ENCODE measurements at regions not wholly inside any gene's neighbourhood (a gene's known extent, or its start where the extent isn't known, plus 50 kb on each side); places are given as distances from the start of the nearest gene placed in this dataset.

DNA sequence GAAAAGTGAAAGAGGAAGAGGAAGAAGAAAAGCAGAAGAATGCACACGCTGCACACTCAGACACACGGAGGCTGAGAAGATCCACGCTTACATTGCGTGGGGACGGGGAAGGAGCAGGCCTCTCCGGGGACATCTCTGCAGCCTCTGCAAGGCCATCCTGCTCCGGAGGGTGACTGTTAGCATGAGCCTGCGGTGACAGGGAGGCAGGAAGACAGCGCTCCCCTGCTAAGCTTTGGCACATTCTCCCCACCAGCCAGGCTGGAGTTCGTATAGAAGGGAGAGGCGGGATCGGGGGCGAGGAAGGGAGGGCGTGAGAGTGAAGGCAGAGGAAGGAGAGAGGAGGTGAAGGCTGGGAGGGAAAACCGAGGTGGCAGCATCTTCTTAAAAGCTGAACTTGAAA lies 366.0 kb upstream of the SHH start:
- DNase-seq (ENCODE audit: insufficient read length, low spot score), result no peak
- TF ChIP-seq PAX5 (IDR thresholded peaks at IDR 0.05; ENCODE audit: insufficient read depth, low read length, severe bottlenecking), result no peak
- FAIRE-seq, result no peak

DNA sequence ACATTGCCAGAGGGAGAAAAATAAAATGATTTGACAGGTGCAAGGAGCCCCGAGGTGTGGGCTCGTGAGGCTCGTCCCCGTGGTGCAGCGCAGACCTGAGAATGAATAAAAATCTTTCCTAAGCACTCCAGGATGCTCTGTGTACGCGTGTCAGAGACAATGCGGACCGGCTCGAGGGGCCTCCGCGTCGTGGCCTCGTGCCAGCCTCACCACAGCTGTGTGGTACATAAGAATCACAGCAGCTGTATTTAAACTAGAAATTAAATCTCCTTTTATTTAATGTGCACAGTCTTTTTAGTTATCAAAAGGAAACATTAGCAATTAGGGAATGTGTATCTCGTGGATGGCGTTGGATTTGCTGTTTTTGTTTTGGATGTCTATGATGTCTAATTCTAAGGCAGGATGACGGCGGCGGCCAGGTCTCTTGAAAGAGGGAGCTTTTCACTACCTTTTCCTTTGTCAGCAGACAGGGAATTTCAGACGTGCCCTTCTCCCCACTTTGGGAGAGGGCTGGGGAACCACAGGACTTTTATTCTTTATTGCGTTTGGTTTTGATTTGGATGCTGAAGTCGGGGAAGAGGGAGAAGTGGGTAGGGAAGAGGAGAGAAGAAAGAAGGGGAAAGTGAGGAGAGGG lies 365.3 kb upstream of the SHH start:
- DNase-seq (ENCODE audit: insufficient read length, low spot score) (no peak), FAIRE-seq (no peak)
- TF ChIP-seq TAF1 (IDR thresholded peaks at IDR 0.05; ENCODE audit: low read depth, low read length), result no peak
- TF ChIP-seq PAX5 (IDR thresholded peaks at IDR 0.05; ENCODE audit: insufficient read depth, low read length, severe bottlenecking), result no peak
- no peak for TF ChIP-seq SPI1 (IDR thresholded peaks at IDR 0.05; ENCODE audit: low read depth, low read length)
- no peak for TF ChIP-seq POLR2AphosphoS5 (IDR thresholded peaks at IDR 0.05; ENCODE audit: low read depth, low read length)

DNA sequence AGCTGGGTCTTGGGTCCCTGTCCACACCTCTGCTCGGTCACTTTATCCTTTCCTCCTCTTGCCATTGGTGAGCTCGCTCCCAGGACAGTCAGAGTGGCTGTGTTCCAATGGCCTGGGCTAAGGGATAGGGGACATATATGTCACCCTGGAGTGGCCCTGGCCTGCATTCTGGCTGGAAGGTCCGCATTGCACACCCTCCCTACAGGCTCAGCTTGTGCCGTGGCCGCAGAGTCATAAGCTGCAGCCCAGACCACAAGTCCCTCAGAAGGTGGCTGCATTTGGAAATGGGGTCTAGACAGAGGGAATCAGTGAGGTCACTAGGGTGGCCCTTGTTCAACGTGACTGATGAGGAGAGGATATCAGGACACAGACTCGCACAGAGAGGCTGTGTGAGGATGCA lies 363.8 kb upstream of the SHH start:
- FAIRE-seq (no peak), DNase-seq (ENCODE audit: insufficient read length, low spot score) (no peak)
- TF ChIP-seq TAF1 (IDR thresholded peaks at IDR 0.05; ENCODE audit: low read depth, low read length) (no peak), SPI1 (IDR thresholded peaks at IDR 0.05; ENCODE audit: low read depth, low read length) (no peak), PAX5 (IDR thresholded peaks at IDR 0.05; ENCODE audit: insufficient read depth, low read length, severe bottlenecking) (no peak), POLR2A (IDR thresholded peaks at IDR 0.05; ENCODE audit: low read depth, low read length) (no peak), POLR2AphosphoS5 (IDR thresholded peaks at IDR 0.05; ENCODE audit: low read depth, low read length) (no peak), POU2F2 (IDR thresholded peaks at IDR 0.05; ENCODE audit: low read depth, low read length) (no peak)

DNA sequence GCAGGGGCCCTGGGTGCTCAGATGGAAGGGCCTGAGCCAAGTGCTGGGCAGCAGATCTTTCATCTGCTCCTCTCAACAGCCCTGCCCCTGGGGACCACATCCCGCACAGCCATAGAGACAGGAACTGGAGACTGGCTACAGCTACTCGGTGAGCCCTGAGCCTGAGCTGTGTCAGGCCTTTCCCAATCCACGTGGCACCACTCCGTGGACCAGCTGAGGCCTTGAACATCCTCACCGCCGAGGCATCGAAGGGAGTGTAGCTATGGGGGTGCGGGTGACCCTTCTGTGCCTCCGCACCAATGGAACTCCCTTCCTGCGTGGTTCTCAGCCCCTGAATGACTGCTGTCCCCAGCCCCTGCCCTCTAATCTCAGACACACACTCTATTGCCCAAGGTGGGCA lies 362.7 kb upstream of the SHH start:
- DNase-seq (ENCODE audit: insufficient read length, low spot score) (no peak), FAIRE-seq (no peak)
- TF ChIP-seq TAF1 (IDR thresholded peaks at IDR 0.05; ENCODE audit: low read depth, low read length) (no peak), SPI1 (IDR thresholded peaks at IDR 0.05; ENCODE audit: low read depth, low read length) (no peak), POU2F2 (IDR thresholded peaks at IDR 0.05; ENCODE audit: low read depth, low read length) (no peak), POLR2AphosphoS5 (IDR thresholded peaks at IDR 0.05; ENCODE audit: low read depth, low read length) (no peak), PAX5 (IDR thresholded peaks at IDR 0.05; ENCODE audit: insufficient read depth, low read length, severe bottlenecking) (no peak), POLR2A (IDR thresholded peaks at IDR 0.05; ENCODE audit: low read depth, low read length) (no peak)

DNA sequence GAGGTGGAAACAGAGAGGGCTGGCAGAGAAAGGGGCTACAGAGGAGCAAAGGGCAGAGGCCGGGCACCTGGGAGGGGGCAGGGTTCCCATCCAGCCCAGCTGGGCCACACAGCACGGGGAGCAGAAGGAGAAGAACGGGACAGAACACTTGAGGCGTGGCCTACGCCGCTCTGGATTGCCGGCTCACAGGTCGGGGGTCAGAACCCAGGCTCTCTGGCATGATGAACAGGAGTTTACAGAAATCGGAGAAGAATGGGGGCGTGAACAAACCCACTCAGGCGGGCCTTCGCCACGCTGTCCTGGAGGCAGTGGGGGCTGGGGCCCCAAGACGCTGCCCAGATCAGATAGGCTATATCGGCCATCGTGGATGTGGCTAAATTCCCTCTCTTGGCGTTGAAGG lies 362.2 kb upstream of the SHH start:
- TF ChIP-seq POLR2A (IDR thresholded peaks at IDR 0.05; ENCODE audit: low read depth, low read length) (no peak), SPI1 (IDR thresholded peaks at IDR 0.05; ENCODE audit: low read depth, low read length) (no peak), POU2F2 (IDR thresholded peaks at IDR 0.05; ENCODE audit: low read depth, low read length) (no peak), PAX5 (IDR thresholded peaks at IDR 0.05; ENCODE audit: insufficient read depth, low read length, severe bottlenecking) (no peak), POLR2AphosphoS5 (IDR thresholded peaks at IDR 0.05; ENCODE audit: low read depth, low read length) (no peak), TAF1 (IDR thresholded peaks at IDR 0.05; ENCODE audit: low read depth, low read length) (no peak)
- FAIRE-seq (no peak), DNase-seq (ENCODE audit: insufficient read length, low spot score) (no peak)

DNA sequence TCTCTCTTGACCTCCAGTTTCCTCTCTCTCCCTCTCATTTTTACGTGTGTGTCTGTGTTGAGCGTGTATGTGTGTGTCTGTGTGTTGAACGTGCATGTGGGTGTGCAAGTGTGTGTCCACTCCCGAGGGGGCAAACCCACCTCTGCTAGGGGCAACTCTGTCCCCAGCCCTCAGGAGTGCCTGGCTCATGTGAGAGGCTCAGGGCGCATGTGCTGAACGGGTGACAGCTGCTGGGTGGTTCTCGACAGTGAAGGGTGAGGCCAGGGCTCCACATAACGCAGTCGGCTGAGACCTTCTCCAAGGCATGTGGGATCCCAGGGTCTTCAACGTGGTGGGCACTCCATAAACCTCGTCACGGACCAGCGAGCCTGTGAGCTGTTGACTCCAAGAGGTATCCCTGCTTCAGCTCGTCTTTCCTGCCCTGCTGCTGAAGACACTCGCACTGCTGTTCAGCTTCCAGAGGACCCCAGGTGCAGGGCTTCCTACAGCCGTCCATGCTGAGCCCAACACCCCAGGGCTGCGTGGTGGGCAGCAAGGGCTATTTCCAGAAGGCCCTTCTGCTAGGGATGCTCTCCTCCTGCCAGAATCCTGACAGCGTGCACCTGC lies 361.6 kb upstream of the SHH start:
- TF ChIP-seq POLR2A (IDR thresholded peaks at IDR 0.05; ENCODE audit: low read depth, low read length), result no peak
- TF ChIP-seq POU2F2 (IDR thresholded peaks at IDR 0.05; ENCODE audit: low read depth, low read length), result no peak
- TF ChIP-seq TAF1 (IDR thresholded peaks at IDR 0.05; ENCODE audit: low read depth, low read length), result no peak
- TF ChIP-seq POLR2AphosphoS5 (IDR thresholded peaks at IDR 0.05; ENCODE audit: low read depth, low read length), result no peak
- TF ChIP-seq PAX5 (IDR thresholded peaks at IDR 0.05; ENCODE audit: insufficient read depth, low read length, severe bottlenecking), result no peak
- TF ChIP-seq SPI1 (IDR thresholded peaks at IDR 0.05; ENCODE audit: low read depth, low read length), result no peak
- FAIRE-seq (no peak), DNase-seq (ENCODE audit: insufficient read length, low spot score) (no peak)

DNA sequence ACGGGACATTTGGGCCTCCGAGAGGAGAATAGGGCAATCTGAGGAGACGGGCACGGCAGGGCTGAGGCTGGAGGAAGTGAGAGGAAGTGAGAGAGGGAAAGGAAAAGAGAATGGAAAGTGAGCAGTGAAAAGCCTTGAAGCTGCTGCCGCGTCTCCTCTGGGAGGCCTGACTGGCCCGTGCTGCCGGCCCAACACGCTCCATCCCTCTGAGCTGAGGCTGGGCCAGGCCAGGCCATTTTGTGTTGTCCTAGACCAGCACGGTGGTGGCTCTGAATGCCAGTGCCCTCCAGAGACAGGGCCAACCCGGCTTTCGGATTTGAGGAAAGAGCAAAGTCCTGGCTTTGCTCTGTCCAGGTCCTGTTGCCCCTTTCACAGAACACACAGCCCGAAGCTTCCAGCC lies 361.1 kb upstream of the SHH start:
- FAIRE-seq, result no peak
- no peak for DNase-seq (ENCODE audit: insufficient read length, low spot score)
- TF ChIP-seq POLR2A (IDR thresholded peaks at IDR 0.05; ENCODE audit: low read depth, low read length), result no peak
- no peak for TF ChIP-seq POLR2AphosphoS5 (IDR thresholded peaks at IDR 0.05; ENCODE audit: low read depth, low read length)
- TF ChIP-seq POU2F2 (IDR thresholded peaks at IDR 0.05; ENCODE audit: low read depth, low read length), result no peak
- TF ChIP-seq TAF1 (IDR thresholded peaks at IDR 0.05; ENCODE audit: low read depth, low read length), result no peak
- TF ChIP-seq PAX5 (IDR thresholded peaks at IDR 0.05; ENCODE audit: insufficient read depth, low read length, severe bottlenecking), result no peak
- TF ChIP-seq SPI1 (IDR thresholded peaks at IDR 0.05; ENCODE audit: low read depth, low read length), result no peak; the same call in 1 of the 2 replicates

DNA sequence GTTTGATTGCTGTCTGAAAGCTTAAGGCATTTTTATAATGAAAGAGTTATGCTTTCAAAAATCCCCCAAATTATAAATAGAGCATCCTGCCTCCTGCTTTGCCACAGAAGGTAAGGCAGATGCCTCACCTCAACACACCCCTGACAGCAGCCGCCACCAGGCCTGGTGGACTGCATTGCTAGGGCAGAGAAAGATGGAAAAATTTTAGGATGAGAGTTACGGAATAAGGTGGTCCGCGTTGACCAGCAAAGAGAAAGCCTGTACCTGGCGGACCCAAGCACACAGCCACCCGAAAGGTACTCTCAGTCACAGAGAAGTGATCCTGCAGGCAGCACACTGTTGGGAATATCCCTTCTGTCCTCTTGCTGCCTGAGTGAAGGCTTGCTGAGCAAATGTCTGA lies 360.4 kb upstream of the SHH start:
- no peak for FAIRE-seq
- no peak for TF ChIP-seq POLR2AphosphoS5 (IDR thresholded peaks at IDR 0.05; ENCODE audit: low read depth, low read length)

DNA sequence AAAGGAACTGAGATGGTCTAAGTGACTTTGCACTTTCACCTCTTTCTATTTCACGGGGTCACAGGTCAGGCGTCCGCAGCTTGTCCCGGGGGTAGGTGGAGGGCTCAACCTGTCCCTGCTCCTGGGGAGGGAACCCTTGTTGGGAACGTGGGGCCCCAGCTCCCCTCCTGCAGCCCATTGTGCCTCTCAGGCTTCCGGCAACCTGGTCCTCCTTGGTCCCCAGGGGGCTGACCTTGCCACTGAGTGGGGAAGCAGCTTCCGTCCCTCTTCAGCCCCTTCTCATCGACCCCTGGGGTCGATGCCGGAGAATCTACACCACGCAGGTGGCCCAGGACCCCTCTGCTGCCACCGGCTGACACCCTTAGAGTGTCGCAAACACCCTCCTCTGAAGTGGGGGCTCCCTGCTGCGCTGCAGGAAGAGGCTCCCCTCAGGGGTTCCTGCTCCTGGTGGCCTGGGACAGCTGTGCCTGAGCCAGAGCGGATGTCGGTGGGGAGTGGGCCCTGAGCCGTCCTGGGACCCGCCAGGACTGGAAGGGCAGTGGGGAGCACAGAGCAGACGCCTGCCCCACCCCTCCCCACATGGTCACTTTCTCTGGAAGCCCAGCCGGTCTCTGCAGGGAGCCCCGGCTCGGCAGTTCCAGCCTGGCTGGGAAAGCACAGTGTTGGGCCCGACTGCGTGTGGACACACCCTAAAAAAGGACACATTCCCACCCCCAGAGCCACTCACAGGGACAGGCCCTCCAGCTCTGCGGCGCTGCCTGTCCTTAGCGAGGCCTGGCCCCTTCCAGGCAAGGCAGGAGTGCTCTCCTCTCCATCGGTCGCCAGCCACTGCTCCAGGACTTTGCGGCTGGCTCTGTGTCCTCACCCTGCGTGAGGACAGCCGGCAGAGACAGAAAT lies 357.5 kb upstream of the SHH start:
- no peak for DNase-seq (ENCODE audit: insufficient read length, low spot score)
- no peak for FAIRE-seq
- TF ChIP-seq POLR2A (IDR thresholded peaks at IDR 0.05; ENCODE audit: low read depth, low read length) (no peak), SPI1 (IDR thresholded peaks at IDR 0.05; ENCODE audit: low read depth, low read length) (no peak), PAX5 (IDR thresholded peaks at IDR 0.05; ENCODE audit: insufficient read depth, low read length, severe bottlenecking) (no peak), POLR2AphosphoS5 (IDR thresholded peaks at IDR 0.05; ENCODE audit: low read depth, low read length) (no peak), TAF1 (IDR thresholded peaks at IDR 0.05; ENCODE audit: low read depth, low read length) (no peak), POU2F2 (IDR thresholded peaks at IDR 0.05; ENCODE audit: low read depth, low read length) (no peak)

More for the DNA sequence above, 360.4 kb upstream of the SHH start:
- no peak for DNase-seq (ENCODE audit: insufficient read length, low spot score)
